PC-3 (cell line): ENCODE measurements at regions not wholly inside any gene's neighbourhood (a gene's known extent, or its start where the extent isn't known, plus 50 kb on each side); places are given as distances from the start of the nearest gene placed in this dataset.

Experiments used
- ATAC-seq: fragments of 200-7000 bp; cut with Tn5 transposase; 2 replicates; pipeline ENCODE4 v1.9.1; 2020; ENCODE audit warnings: mild to moderate bottlenecking, moderate library complexity
- BruUV-seq: library from RNA; stranded (reverse); fragments of 400-500 nt; replicated peaks from 2 replicates; lab custom pipeline; 2021; lab: Mats Ljungman, UMichigan
- CTCF ChIA-PET: fragments of 300-600 bp; sonication (Branson Sonifier 250); formaldehyde crosslinking; loops from one replicate; lab custom pipeline; 2022; ENCODE audit warnings: antibody characterized with exemption; lab: Charles Lee
- POLR2A ChIA-PET: fragments of 300-600 bp; sonication (Branson Sonifier 250); formaldehyde crosslinking; loops from one replicate; lab custom pipeline; 2022; ENCODE audit warnings: antibody characterized with exemption; ENCODE audit not compliant: unreplicated experiment; lab: Charles Lee
- DNase-seq: peaks from one replicate; pipeline ENCODE4 v3.0.0-alpha.2; 2015
- H2AFZ ChIP-seq: fragments of 300-600 bp; sonication (generic); 2 replicates; pipeline ENCODE4 v1.6.0; 2016; ENCODE audit warnings: antibody characterized with exemption, low read length
- H3F3A ChIP-seq: fragments of 300-600 bp; sonication (generic); one replicate; pipeline ENCODE4 v1.6.0; 2017; ENCODE audit warnings: antibody characterized with exemption, low read length, control low read depth, mild to moderate bottlenecking; ENCODE audit not compliant: unreplicated experiment
- H3K27ac ChIP-seq: fragments of 300-600 bp; sonication (generic); 2 replicates; pipeline ENCODE4 v1.5.1; 2016; ENCODE audit warnings: mild to moderate bottlenecking, low read length
- H3K27me3 ChIP-seq: fragments of 300-600 bp; sonication (generic); 2 replicates; pipeline ENCODE4 v1.6.1; 2016; ENCODE audit warnings: low read length, mixed read lengths
- H3K36me3 ChIP-seq: fragments of 300-600 bp; sonication (generic); 2 replicates; pipeline ENCODE4 v1.6.1; 2016; ENCODE audit warnings: low read depth, mixed run types, low read length, mixed read lengths
- H3K4me1 ChIP-seq: fragments of 300-600 bp; sonication (generic); 2 replicates; pipeline ENCODE4 v1.5.1; 2016; ENCODE audit warnings: low read length; ENCODE audit not compliant: insufficient read depth
- H3K4me2 ChIP-seq: fragments of 300-600 bp; sonication (generic); 2 replicates; pipeline ENCODE4 v1.6.0; 2016; ENCODE audit warnings: low read length
- H3K4me3 ChIP-seq: fragments of 300-600 bp; sonication (generic); 2 replicates; pipeline ENCODE4 v1.5.1; 2016; ENCODE audit warnings: mild to moderate bottlenecking, low read length, mixed read lengths
- H3K79me2 ChIP-seq: fragments of 300-600 bp; sonication (generic); 2 replicates; pipeline ENCODE4 v1.6.1; 2017; ENCODE audit warnings: low read length, mixed read lengths
- H3K9ac ChIP-seq: fragments of 300-600 bp; sonication (generic); 2 replicates; pipeline ENCODE4 v1.6.0; 2016; ENCODE audit warnings: mild to moderate bottlenecking, low read length
- H3K9me2 ChIP-seq: fragments of 300-600 bp; sonication (generic); replicated peaks from 2 replicates; pipeline ENCODE4 v1.6.1; 2016; ENCODE audit warnings: mixed run types, low read length, mixed read lengths
- H3K9me3 ChIP-seq: fragments of 300-600 bp; sonication (generic); 2 replicates; pipeline ENCODE4 v1.6.1; 2016; ENCODE audit warnings: low read length, mixed read lengths
- H4K20me1 ChIP-seq: fragments of 300-600 bp; sonication (generic); 2 replicates; pipeline ENCODE4 v1.6.1; 2016; ENCODE audit warnings: low read length, mixed read lengths
- CTCF ChIP-seq: fragments of 300-600 bp; sonication (generic); conservative IDR thresholded peaks from 2 replicates; pipeline ENCODE4 v1.5.1; 2017; ENCODE audit warnings: antibody characterized with exemption, low read depth, mild to moderate bottlenecking, low read length
- EZH2 ChIP-seq: fragments of 300-600 bp; sonication (generic); IDR thresholded peaks from one replicate; pipeline ENCODE4 v1.6.1; 2017; ENCODE audit warnings: antibody characterized with exemption, mild to moderate bottlenecking, low read length; ENCODE audit not compliant: unreplicated experiment
- EZH2phosphoT487 ChIP-seq: fragments of 300-600 bp; sonication (generic); IDR thresholded peaks from 2 replicates; pipeline ENCODE4 v1.6.1; 2018; ENCODE audit warnings: mild to moderate bottlenecking, antibody characterized with exemption, low read length, borderline replicate concordance
- intact Hi-C: fragments of 100-400 bp; cut with micrococcal nuclease; formaldehyde crosslinking; loops from 2 replicates; pipeline ENCODE4 v1.9.0; 2023

DNA sequence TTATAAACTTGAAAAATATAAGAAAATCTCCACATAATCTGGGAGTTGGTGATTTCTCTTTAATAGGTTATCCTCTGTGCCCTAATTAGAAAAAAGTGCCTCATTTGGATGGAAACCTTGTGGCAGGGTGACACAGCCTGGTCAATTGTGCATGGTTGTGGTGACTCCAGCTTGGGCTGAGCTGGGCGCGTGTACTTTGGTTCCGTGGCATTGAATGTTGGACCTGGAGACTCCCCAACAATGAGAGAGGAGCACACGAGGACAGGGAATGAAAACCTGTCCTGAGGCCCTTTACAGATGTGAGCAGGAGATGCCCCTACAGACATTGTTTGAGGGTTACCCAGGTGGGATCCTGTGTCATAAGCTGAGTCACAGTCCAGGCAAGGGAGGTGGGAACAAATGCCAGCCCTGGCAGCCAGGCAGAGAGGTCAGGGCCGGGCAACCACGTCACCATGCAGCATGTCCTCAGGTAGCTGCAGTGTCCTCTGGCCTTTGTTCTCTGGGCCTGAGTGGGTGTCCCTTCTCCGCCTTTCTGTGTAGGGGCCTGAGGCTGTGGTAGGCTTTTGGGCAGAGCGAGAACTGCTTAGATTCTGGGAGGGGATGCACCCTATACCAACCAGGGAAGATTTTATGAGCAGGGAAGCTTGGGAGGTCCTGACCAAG is 147.4 kb upstream of the TBX20 start:
- no peak for TF ChIP-seq CTCF
- no peak for TF ChIP-seq EZH2
- TF ChIP-seq EZH2phosphoT487: no peak
- Histone ChIP-seq H3K79me2 (no peaks in the 10 kb centered on the region), H3K9me3 (no peaks in the 10 kb centered on the region), H2AFZ (no peak overlapping the region), H3K9me2 (no peaks in the 10 kb centered on the region), H4K20me1 (no peaks in the 10 kb centered on the region), H3K4me3 (no peak overlapping the region), H3K27ac (no peak overlapping the region), H3K36me3 (no peaks in the 10 kb centered on the region), H3F3A (no peaks in the 10 kb centered on the region), H3K4me2 (no peak overlapping the region), H3K9ac (no peak overlapping the region), H3K4me1 (no peaks in the 10 kb centered on the region), H3K27me3 (no peaks in the 10 kb centered on the region)
- intact Hi-C loops: no loop called here
- ChIA-PET CTCF (no interaction called here), POLR2A (no interaction called here)
- BruUV-seq: no TSS peak
- DNase-seq (no peak), ATAC-seq (no peak)

DNA sequence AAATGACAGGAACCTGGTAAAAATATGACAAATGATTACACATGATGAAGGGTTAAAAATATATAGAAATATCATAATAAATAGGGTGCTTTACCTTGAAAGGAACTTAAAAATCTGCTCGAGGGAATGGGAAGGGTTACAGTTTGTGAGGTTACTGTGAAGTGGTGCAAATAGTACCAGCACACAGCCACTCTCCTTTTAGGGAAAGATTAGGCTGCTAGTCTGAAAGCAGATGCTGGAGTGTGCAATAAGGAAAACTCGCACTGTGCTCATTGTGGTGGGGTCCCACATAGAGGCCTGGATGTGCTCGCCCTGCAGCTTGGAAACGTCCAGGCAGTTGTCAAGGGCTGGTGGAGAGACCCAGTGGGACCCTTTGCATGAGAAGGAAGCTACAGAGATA is 145.9 kb upstream of the TBX20 start:
- Histone ChIP-seq H3K4me3 (no peak overlapping the region), H3K27me3 (0 out of 2 replicates have a peak, but pooled peaks cover 10% of the 10 kb centered on the region), H3K36me3 (no peaks in the 10 kb centered on the region), H3K79me2 (no peaks in the 10 kb centered on the region), H3K4me2 (no peak overlapping the region), H3F3A (no peaks in the 10 kb centered on the region), H2AFZ (no peak overlapping the region), H3K9me3 (no peaks in the 10 kb centered on the region), H3K27ac (no peak overlapping the region), H3K9ac (no peak overlapping the region), H3K9me2 (no peaks in the 10 kb centered on the region), H3K4me1 (no peaks in the 10 kb centered on the region), H4K20me1 (no peaks in the 10 kb centered on the region)
- TF ChIP-seq EZH2phosphoT487: no peak
- TF ChIP-seq CTCF: no peak
- TF ChIP-seq EZH2: no peak
- DNase-seq: no peak
- intact Hi-C loops: no loop called here
- CTCF ChIA-PET: no interaction called here
- POLR2A ChIA-PET: no interaction called here
- no peak for ATAC-seq
- BruUV-seq: no TSS peak

GRCh38 chr7:35399216-35399615 is 145.3 kb upstream of the TBX20 start:
- no peaks in the 10 kb centered on the region for H3F3A ChIP-seq
- H2AFZ ChIP-seq: no peak overlapping the region
- ChIA-PET POLR2A (no interaction called here), CTCF (no interaction called here)
- no peaks in the 10 kb centered on the region for H3K36me3 ChIP-seq
- TF ChIP-seq EZH2phosphoT487 (no peak), CTCF (no peak), EZH2 (no peak)
- no peaks in the 10 kb centered on the region for H3K4me1 ChIP-seq
- DNase-seq (no peak), ATAC-seq (no peak)
- BruUV-seq: no TSS peak
- no peaks in the 10 kb centered on the region for H3K9me2 ChIP-seq
- no peaks in the 10 kb centered on the region for H3K79me2 ChIP-seq
- H3K4me2 ChIP-seq: no peak overlapping the region
- H3K9me3 ChIP-seq: no peaks in the 10 kb centered on the region
- intact Hi-C loops: no loop called here
- no peaks in the 10 kb centered on the region for H4K20me1 ChIP-seq
- H3K27me3 ChIP-seq: 0 out of 2 replicates have a peak, but pooled peaks cover 14% of the 10 kb centered on the region
- H3K27ac ChIP-seq: no peak overlapping the region
- no peak overlapping the region for H3K9ac ChIP-seq
- H3K4me3 ChIP-seq: no peak overlapping the region
